ENCODE measurements at regions not wholly inside any gene's neighbourhood (a gene's known extent, or its start where the extent isn't known, plus 50 kb on each side); places are given as distances from the start of the nearest gene placed in this dataset.
A peak's percentile ranks its signal among the peaks of the same experiment; 100 is the strongest.

- no peak for TF ChIP-seq CTCF (IDR thresholded peaks at IDR 0.05)
- no peak for DNase-seq (ENCODE audit: low spot score)
- Histone ChIP-seq H3K27ac (no peak overlapping the region), H3K4me3 (no peak overlapping the region)
These were observed 65.7 kb upstream of the RTN4 start for GRCh38 chr2:55115761-55116597.

- DNase-seq (ENCODE audit: low spot score): no peak
- TF ChIP-seq CTCF (IDR thresholded peaks at IDR 0.05): no peak
- no peak overlapping the region for H3K27ac ChIP-seq
- H3K4me3 ChIP-seq: no peak overlapping the region
These were observed 64.3 kb upstream of the RTN4 start for GRCh38 chr2:55114597-55114996.

GRCh38 chr2:55114082-55114481 lies 63.8 kb upstream of the RTN4 start:
- Histone ChIP-seq H3K27ac (no peak overlapping the region), H3K4me3 (no peak overlapping the region)
- no peak for DNase-seq (ENCODE audit: low spot score)
- no peak for TF ChIP-seq CTCF (IDR thresholded peaks at IDR 0.05)

- Histone ChIP-seq H3K4me3 (peak overlapping the region; percentile 14), H3K27ac (peak overlapping the region; percentile 77 to 91)
- peak; percentile 86 for DNase-seq (ENCODE audit: low spot score)
- no peak for TF ChIP-seq CTCF (IDR thresholded peaks at IDR 0.05)
These were observed 62.2 kb upstream of the RTN4 start for GRCh38 chr2:55112229-55113031.

GRCh38 chr2:55111570-55112228 lies 61.4 kb upstream of the RTN4 start:
- peak; percentile 86 for DNase-seq (ENCODE audit: low spot score)
- Histone ChIP-seq H3K27ac (peak overlapping the region; percentile 77 to 91), H3K4me3 (peak overlapping the region; percentile 14)
- no peak for TF ChIP-seq CTCF (IDR thresholded peaks at IDR 0.05)

- no peak for TF ChIP-seq CTCF (IDR thresholded peaks at IDR 0.05)
- DNase-seq (ENCODE audit: low spot score): no peak
- Histone ChIP-seq H3K4me3 (no peak overlapping the region), H3K27ac (peak overlapping the region; percentile 77 to 91)
These were observed 60.9 kb upstream of the RTN4 start for GRCh38 chr2:55111230-55111569.

Data from coronary artery (tissue), 2 donors.